SK-N-MC (cell line): ENCODE measurements at regions not wholly inside any gene's neighbourhood (a gene's known extent, or its start where the extent isn't known, plus 50 kb on each side); places are given as distances from the start of the nearest gene placed in this dataset.

Source experiments
- EZH2 ChIP-seq: fragments of 200-600 bp; sonication (generic); IDR thresholded peaks from one replicate; pipeline ENCODE4 v1.6.1; 2017; ENCODE audit warnings: antibody characterized with exemption
- FOXP2 ChIP-seq: optimal IDR thresholded peaks from 2 replicates; pipeline ENCODE3; 2011; ENCODE audit warnings: mild to moderate bottlenecking, moderate library complexity; ENCODE audit not compliant: insufficient read depth; ENCODE audit errors: extremely low read length, control extremely low read depth
- POLR2AphosphoS5 ChIP-seq: IDR thresholded peaks from 2 replicates; pipeline ENCODE4 v1.6.1; 2012; ENCODE audit warnings: mild to moderate bottlenecking, low read depth, low read length, borderline replicate concordance

GRCh38 chr11:26823963-26824362 is 102.1 kb upstream of the SLC5A12 start:
- TF ChIP-seq POLR2AphosphoS5 (no peak), EZH2 (no peak), FOXP2 (no peak)
